B cell (primary cell): ENCODE measurements at regions not wholly inside any gene's neighbourhood (a gene's known extent, or its start where the extent isn't known, plus 50 kb on each side); places are given as distances from the start of the nearest gene placed in this dataset.

Experiments
- ATAC-seq: fragments of 200-7000 bp; cut with Tn5 transposase; one replicate; pipeline ENCODE4 v1.10.0; 2021; ENCODE audit warnings: low read depth, mild to moderate bottlenecking, moderate number of reproducible peaks, moderate library complexity
- CTCF ChIA-PET: fragments of 350-600 bp; sonication (Branson Sonifier 250); formaldehyde crosslinking; loops from one replicate; lab custom pipeline; 2021; ENCODE audit warnings: antibody characterized with exemption, inconsistent platforms; lab: Charles Lee
- POLR2A ChIA-PET: fragments of 350-600 bp; sonication (Branson Sonifier 250); formaldehyde crosslinking; loops from one replicate; lab custom pipeline; 2021; ENCODE audit warnings: antibody characterized with exemption; lab: Charles Lee
- DNase-seq: peaks from one replicate; pipeline ENCODE4 v3.0.0; 2013
- H2AFZ ChIP-seq: 2 replicates; pipeline ENCODE4 v1.6.1; 2012; ENCODE audit warnings: mild to moderate bottlenecking, low read depth, low read length; ENCODE audit not compliant: insufficient read depth, poor library complexity, severe bottlenecking
- H3K27ac ChIP-seq, 2 donors: 1 replicate in 1 of 2; 2 replicates in 1 of 2; pipeline ENCODE4 v1.5.1; 2012 to 2013; ENCODE audit warnings: low read length in 2 of 2, mild to moderate bottlenecking in 2 of 2, moderate library complexity in 1 of 2
- H3K27me3 ChIP-seq, 4 experiments: fragments of 200-600 bp in 1 of 4; sonication (generic) in 1 of 4; replicated peaks in 1 of 4; 1 replicate in 2 of 4; 2 replicates in 2 of 4; pipeline versions ENCODE4 v1.6.1 to v1.7.0; 2013 to 2016; ENCODE audit warnings: low read length in 3 of 4, mild to moderate bottlenecking in 2 of 4, mixed read lengths in 1 of 4, moderate library complexity in 1 of 4; ENCODE audit not compliant: insufficient read depth in 4 of 4, control insufficient read depth in 3 of 4; ENCODE audit errors: control extremely low read depth in 1 of 4
- H3K36me3 ChIP-seq, 2 experiments: replicated peaks in 1 of 2; 1 replicate in 1 of 2; 2 replicates in 1 of 2; pipeline versions ENCODE4 v1.6.1 to v1.7.1; 2013; ENCODE audit warnings: low read length in 1 of 2; ENCODE audit not compliant: insufficient read depth in 2 of 2, control insufficient read depth in 1 of 2; ENCODE audit errors: control extremely low read depth in 1 of 2, extremely low read depth in 1 of 2
- H3K4me1 ChIP-seq, 2 donors: fragments of 200-600 bp in 1 of 2; sonication (generic) in 1 of 2; 1 replicate in 1 of 2; 2 replicates in 1 of 2; pipeline versions ENCODE4 v1.5.1 to v1.6.1; 2013 to 2017; ENCODE audit warnings: low read length in 2 of 2; ENCODE audit not compliant: control insufficient read depth in 2 of 2, insufficient read depth in 2 of 2
- H3K4me2 ChIP-seq: replicated peaks from 2 replicates; pipeline ENCODE3; 2012; ENCODE audit warnings: mild to moderate bottlenecking, low read depth, low read length; ENCODE audit not compliant: poor library complexity, severe bottlenecking
- H3K4me3 ChIP-seq, 5 experiments: fragments of 200-600 bp in 1 of 5; sonication (generic) in 1 of 5; 1 replicate in 3 of 5; 2 replicates in 2 of 5; pipeline versions ENCODE4 v1.5.1 to v1.7.0; 2011 to 2016; ENCODE audit warnings: low read length in 4 of 5, mild to moderate bottlenecking in 4 of 5, low read depth in 2 of 5, control low read depth in 1 of 5, moderate library complexity in 1 of 5; ENCODE audit not compliant: insufficient read depth in 1 of 5; ENCODE audit errors: control extremely low read depth in 1 of 5, extremely low read depth in 1 of 5
- H3K79me2 ChIP-seq: fragments of 200-600 bp; sonication (generic); one replicate; pipeline ENCODE4 v1.6.0; 2016; ENCODE audit warnings: low read length; ENCODE audit not compliant: control insufficient read depth, insufficient read depth
- H3K9ac ChIP-seq: fragments of 200-600 bp; sonication (generic); 2 replicates; pipeline ENCODE4 v1.6.1; 2017; ENCODE audit warnings: mild to moderate bottlenecking, low read length, moderate library complexity
- H3K9me3 ChIP-seq, 3 donors: one replicate each; pipeline versions ENCODE4 v1.6.1 to v1.7.1; 2013; ENCODE audit warnings: low read length in 2 of 3; ENCODE audit not compliant: control insufficient read depth in 2 of 3, insufficient read depth in 1 of 3; ENCODE audit errors: control extremely low read depth in 1 of 3
- H4K20me1 ChIP-seq: 2 replicates; pipeline ENCODE4 v1.6.0; 2012; ENCODE audit warnings: mild to moderate bottlenecking, low read length; ENCODE audit not compliant: insufficient read depth, control insufficient read depth, poor library complexity, severe bottlenecking
- H3K27ac Mint-ChIP-seq: one replicate; pipeline ENCODE4 v1.8.0; 2021; ENCODE audit warnings: mixed read lengths
- H3K27me3 Mint-ChIP-seq: one replicate; pipeline ENCODE4 v1.8.0; 2021; ENCODE audit warnings: mixed read lengths
- H3K4me1 Mint-ChIP-seq: one replicate; pipeline ENCODE4 v1.8.0; 2021; ENCODE audit warnings: mixed read lengths
- H3K4me3 Mint-ChIP-seq: one replicate; pipeline ENCODE4 v1.8.0; 2021; ENCODE audit warnings: mixed read lengths
- H3K9me3 Mint-ChIP-seq: one replicate; pipeline ENCODE4 v1.8.0; 2022; ENCODE audit warnings: mixed read lengths; ENCODE audit not compliant: insufficient read depth
- CTCF ChIP-seq: fragments of 200-600 bp; IDR thresholded peaks from one replicate; pipeline ENCODE4 v1.8.0; 2022; ENCODE audit warnings: antibody characterized with exemption, mild to moderate bottlenecking
- EZH2 ChIP-seq: IDR thresholded peaks from 2 replicates; pipeline ENCODE4 v1.6.1; 2012; ENCODE audit warnings: borderline replicate concordance, low read depth, mild to moderate bottlenecking, moderate library complexity, low read length; ENCODE audit not compliant: insufficient read depth, poor library complexity, severe bottlenecking
- WGBS: methylation state at CpG from one replicate; pipeline ENCODE4 v1.1.5; 2013; ENCODE audit warnings: missing lambda C conversion rate; ENCODE audit not compliant: insufficient coverage; 5-methylcytosine and 5-hydroxymethylcytosine counted together
- intact Hi-C: fragments of 100-400 bp; cut with micrococcal nuclease; formaldehyde crosslinking; loops from one replicate; pipeline ENCODE4 v1.10.0; 2022

GRCh38 chr15:49709646-49710214 lies 88.9 kb downstream of the DTWD1 start:
- Mint-ChIP-seq H3K4me1 (peaks cover 7% of the 10 kb centered on the region), H3K27me3 (no peaks in the 10 kb centered on the region), H3K4me3 (no peak overlapping the region), H3K9me3 (peaks cover 9% of the 10 kb centered on the region), H3K27ac (no peak overlapping the region)
- intact Hi-C loops, result no loop called here
- Histone ChIP-seq H3K9me3 (peaks cover 1 to 15% (median 10%) of the 10 kb centered on the region in 3 donors), H3K27me3 (no peaks in the 10 kb centered on the region), H3K4me3 (no peak overlapping the region), H3K79me2 (no peaks in the 10 kb centered on the region), H3K4me2 (no peak overlapping the region), H3K4me1 (peaks cover 0 to 3% of the 10 kb centered on the region in 2 donors), H3K9ac (no peak overlapping the region), H3K36me3 (no peaks in the 10 kb centered on the region), H4K20me1 (no peaks in the 10 kb centered on the region), H3K27ac (no peak overlapping the region), H2AFZ (no peak overlapping the region)
- no peak for ATAC-seq
- CTCF ChIA-PET, result no interaction called here
- TF ChIP-seq EZH2 (no peak), CTCF (no peak)
- POLR2A ChIA-PET, result no interaction called here
- DNase-seq, result no peak
- no CpG with 5 or more reads among the region's 1 CpG for WGBS

GRCh38 chr15:49712162-49712561 lies 91.3 kb downstream of the DTWD1 start:
- Histone ChIP-seq H3K4me3 (no peak overlapping the region), H3K27ac (no peak overlapping the region), H4K20me1 (no peaks in the 10 kb centered on the region), H3K9me3 (peaks cover 1 to 15% (median 10%) of the 10 kb centered on the region in 3 donors), H3K79me2 (no peaks in the 10 kb centered on the region), H3K4me2 (no peak overlapping the region), H2AFZ (no peak overlapping the region), H3K36me3 (no peaks in the 10 kb centered on the region), H3K27me3 (no peaks in the 10 kb centered on the region), H3K4me1 (peaks cover 0 to under 1% of the 10 kb centered on the region in 2 donors), H3K9ac (no peak overlapping the region)
- ChIA-PET POLR2A (no interaction called here), CTCF (no interaction called here)
- DNase-seq (no peak), ATAC-seq (no peak)
- no peak overlapping the region for H3K27ac Mint-ChIP-seq
- H3K27me3 Mint-ChIP-seq, result no peaks in the 10 kb centered on the region
- peaks cover 7% of the 10 kb centered on the region for H3K4me1 Mint-ChIP-seq
- TF ChIP-seq CTCF (no peak), EZH2 (no peak)
- no peak overlapping the region for H3K4me3 Mint-ChIP-seq
- intact Hi-C loops, result no loop called here
- peaks cover 9% of the 10 kb centered on the region for H3K9me3 Mint-ChIP-seq
- WGBS, result 100% methylated on average over 1 of the region's 3 CpGs
